Fibroblast of gingiva (primary cell): ENCODE measurements at regions not wholly inside any gene's neighbourhood (a gene's known extent, or its start where the extent isn't known, plus 50 kb on each side); places are given as distances from the start of the nearest gene placed in this dataset.

Experiments used
- DNase-seq: peaks from one replicate; pipeline ENCODE4 v3.0.0-alpha.2; 2011; ENCODE audit warnings: low read depth

- DNase-seq: no peak
These were observed 232.9 kb upstream of the ID2 start for GRCh38 chr2:8448824-8449556.

GRCh38 chr2:8451273-8451672 lies 230.6 kb upstream of the ID2 start:
- DNase-seq: no peak

- no peak for DNase-seq
These were observed 229.6 kb upstream of the ID2 start for GRCh38 chr2:8452296-8452695.

- no peak for DNase-seq
These were observed 228.6 kb upstream of the ID2 start for GRCh38 chr2:8452979-8453903.

GRCh38 chr2:8453904-8454302 lies 228.0 kb upstream of the ID2 start:
- no peak for DNase-seq

GRCh38 chr2:8454797-8455196 lies 227.1 kb upstream of the ID2 start:
- DNase-seq: no peak

- no peak for DNase-seq
These were observed 226.4 kb upstream of the ID2 start for GRCh38 chr2:8455236-8456150.

- no peak for DNase-seq
These were observed 225.4 kb upstream of the ID2 start for GRCh38 chr2:8456151-8457091.

GRCh38 chr2:8457092-8457481 lies 224.8 kb upstream of the ID2 start:
- no peak for DNase-seq

GRCh38 chr2:8457699-8458502 lies 224.0 kb upstream of the ID2 start:
- no peak for DNase-seq

GRCh38 chr2:8458503-8459459 lies 223.1 kb upstream of the ID2 start:
- DNase-seq: no peak

GRCh38 chr2:8459474-8459873 lies 222.4 kb upstream of the ID2 start:
- DNase-seq: no peak

GRCh38 chr2:8461341-8461740 lies 220.5 kb upstream of the ID2 start:
- DNase-seq: no peak

GRCh38 chr2:8462280-8462679 lies 219.6 kb upstream of the ID2 start:
- no peak for DNase-seq

- DNase-seq: no peak
These were observed 218.8 kb upstream of the ID2 start for GRCh38 chr2:8462899-8463648.

GRCh38 chr2:8465560-8465959 lies 216.3 kb upstream of the ID2 start:
- DNase-seq: no peak

- DNase-seq: no peak
These were observed 212.0 kb upstream of the ID2 start for GRCh38 chr2:8469709-8470493.
